ENCODE measurements at regions not wholly inside any gene's neighbourhood (a gene's known extent, or its start where the extent isn't known, plus 50 kb on each side); places are given as distances from the start of the nearest gene placed in this dataset.
"Not testable (repeated sequence)": the region's sequence is repeated elsewhere in the genome, so short reads cannot be mapped to it uniquely, and the experiment has no call there.

GRCh38 chr6:140660295-140660694, 1285.8 kb upstream of the CITED2 start:
- DNase-seq (ENCODE audit: low read depth), result no peak
- no peak overlapping the region for H3K4me3 ChIP-seq (ENCODE audit: low read depth, low read length)
- no peak for TF ChIP-seq CTCF (IDR thresholded peaks at IDR 0.05; ENCODE audit: control insufficient read depth, extremely low read depth, insufficient read depth)

- no peak for TF ChIP-seq CTCF (IDR thresholded peaks at IDR 0.05; ENCODE audit: control insufficient read depth, extremely low read depth, insufficient read depth)
- H3K4me3 ChIP-seq (ENCODE audit: low read depth, low read length), result no peak overlapping the region
- no peak for DNase-seq (ENCODE audit: low read depth)
Measured at GRCh38 chr6:140653972-140654371, 1279.5 kb upstream of the CITED2 start.

- no peak for TF ChIP-seq CTCF (IDR thresholded peaks at IDR 0.05; ENCODE audit: control insufficient read depth, extremely low read depth, insufficient read depth)
- DNase-seq (ENCODE audit: low read depth), result no peak
- H3K4me3 ChIP-seq (ENCODE audit: low read depth, low read length), result no peak overlapping the region
Measured at GRCh38 chr6:140653506-140653905, 1279.1 kb upstream of the CITED2 start.

- DNase-seq (ENCODE audit: low read depth); H3K4me3 ChIP-seq (ENCODE audit: low read depth, low read length): not testable (repeated sequence)
Measured at GRCh38 chr6:140649502-140649901, 1275.1 kb upstream of the CITED2 start.

- DNase-seq (ENCODE audit: low read depth); H3K4me3 ChIP-seq (ENCODE audit: low read depth, low read length): not testable (repeated sequence)
Measured at GRCh38 chr6:140647322-140647721, 1272.9 kb upstream of the CITED2 start.

GRCh38 chr6:140644017-140644416, 1269.6 kb upstream of the CITED2 start:
- no peak overlapping the region for H3K4me3 ChIP-seq (ENCODE audit: low read depth, low read length)
- no peak for TF ChIP-seq CTCF (IDR thresholded peaks at IDR 0.05; ENCODE audit: control insufficient read depth, extremely low read depth, insufficient read depth)
- DNase-seq (ENCODE audit: low read depth), result no peak

- no peak overlapping the region for H3K4me3 ChIP-seq (ENCODE audit: low read depth, low read length)
- no peak for DNase-seq (ENCODE audit: low read depth)
- no peak for TF ChIP-seq CTCF (IDR thresholded peaks at IDR 0.05; ENCODE audit: control insufficient read depth, extremely low read depth, insufficient read depth)
Measured at GRCh38 chr6:140641412-140641811, 1267.0 kb upstream of the CITED2 start.

- no peak overlapping the region for H3K4me3 ChIP-seq (ENCODE audit: low read depth, low read length)
- DNase-seq (ENCODE audit: low read depth), result no peak
- TF ChIP-seq CTCF (IDR thresholded peaks at IDR 0.05; ENCODE audit: control insufficient read depth, extremely low read depth, insufficient read depth), result no peak
Measured at GRCh38 chr6:140636908-140637402, 1262.5 kb upstream of the CITED2 start.
